NCI-H524 treated with DMSO at 0.1 percent for 48 hours (cell line): ENCODE measurements at regions not wholly inside any gene's neighbourhood (a gene's known extent, or its start where the extent isn't known, plus 50 kb on each side); places are given as distances from the start of the nearest gene placed in this dataset.

Source experiments
- DNase-seq: peaks from one replicate; lab custom pipeline; 2025; lab: John Stamatoyannopoulos, UW

- no peak for DNase-seq
Measured at GRCh38 chr3:104564045-104564643, 802.6 kb upstream of the ALCAM start.

- DNase-seq = no peak
Measured at GRCh38 chr3:104566054-104566453, 800.7 kb upstream of the ALCAM start.

GRCh38 chr3:104575634-104576033, 791.1 kb upstream of the ALCAM start:
- DNase-seq = no peak

GRCh38 chr3:104578558-104578957, 788.2 kb upstream of the ALCAM start:
- no peak for DNase-seq

- no peak for DNase-seq
Measured at GRCh38 chr3:104582092-104582491, 784.6 kb upstream of the ALCAM start.

- DNase-seq = no peak
Measured at GRCh38 chr3:104584682-104585081, 782.0 kb upstream of the ALCAM start.

GRCh38 chr3:104586344-104586743, 780.4 kb upstream of the ALCAM start:
- DNase-seq = no peak

GRCh38 chr3:104588442-104588841, 778.3 kb upstream of the ALCAM start:
- no peak for DNase-seq

- no peak for DNase-seq
Measured at GRCh38 chr3:104591776-104592175, 774.9 kb upstream of the ALCAM start.

- DNase-seq = no peak
Measured at GRCh38 chr3:104594491-104594890, 772.2 kb upstream of the ALCAM start.

- no peak for DNase-seq
Measured at GRCh38 chr3:104596054-104596453, 770.7 kb upstream of the ALCAM start.

GRCh38 chr3:104596551-104596950, 770.2 kb upstream of the ALCAM start:
- peak; percentile 12 for DNase-seq

- DNase-seq = no peak
Measured at GRCh38 chr3:104598848-104599511, 767.7 kb upstream of the ALCAM start.

- no peak for DNase-seq
Measured at GRCh38 chr3:104604326-104605010, 762.2 kb upstream of the ALCAM start.

- DNase-seq = no peak
Measured at GRCh38 chr3:104606812-104607211, 759.9 kb upstream of the ALCAM start.

GRCh38 chr3:104610730-104611652, 755.7 kb upstream of the ALCAM start:
- DNase-seq = no peak

GRCh38 chr3:104612218-104612617, 754.5 kb upstream of the ALCAM start:
- no peak for DNase-seq

GRCh38 chr3:104614564-104614963, 752.1 kb upstream of the ALCAM start:
- DNase-seq = no peak

GRCh38 chr3:104628185-104628789, 738.4 kb upstream of the ALCAM start:
- DNase-seq = peak; percentile 5

GRCh38 chr3:104629038-104629437, 737.7 kb upstream of the ALCAM start:
- no peak for DNase-seq

GRCh38 chr3:104631254-104631653, 735.5 kb upstream of the ALCAM start:
- no peak for DNase-seq

- DNase-seq = no peak
Measured at GRCh38 chr3:104632521-104632920, 734.2 kb upstream of the ALCAM start.
